IPS-18a (cell line): ENCODE measurements at regions not wholly inside any gene's neighbourhood (a gene's known extent, or its start where the extent isn't known, plus 50 kb on each side); places are given as distances from the start of the nearest gene placed in this dataset.

Experiments
- H3K27ac ChIP-seq: one replicate; pipeline ENCODE4 v1.5.1; 2013; ENCODE audit warnings: low read length
- H3K27me3 ChIP-seq: one replicate; pipeline ENCODE4 v1.6.1; 2013; ENCODE audit warnings: mild to moderate bottlenecking, low read length; ENCODE audit not compliant: control insufficient read depth, insufficient read depth
- H3K36me3 ChIP-seq: one replicate; pipeline ENCODE4 v1.6.1; 2013; ENCODE audit warnings: low read depth, low read length; ENCODE audit not compliant: control insufficient read depth
- H3K4me1 ChIP-seq: one replicate; pipeline ENCODE4 v1.6.1; 2013; ENCODE audit warnings: low read depth, low read length; ENCODE audit not compliant: control insufficient read depth
- H3K4me3 ChIP-seq: one replicate; pipeline ENCODE4 v1.5.1; 2013; ENCODE audit warnings: low read length
- H3K9ac ChIP-seq: one replicate; pipeline ENCODE4 v1.6.1; 2013; ENCODE audit warnings: mild to moderate bottlenecking, low read length, moderate library complexity
- H3K9me3 ChIP-seq: one replicate; pipeline ENCODE4 v1.6.1; 2013; ENCODE audit warnings: low read depth, low read length; ENCODE audit not compliant: control insufficient read depth

- Histone ChIP-seq H3K9ac (no peak overlapping the region), H3K4me1 (no peaks in the 10 kb centered on the region)
These were observed 1129.4 kb downstream of the TSN start for GRCh38 chr2:122884889-122885288.

GRCh38 chr2:122885436-122885835, 1130.0 kb downstream of the TSN start:
- no peaks in the 10 kb centered on the region for H3K36me3 ChIP-seq
- H3K4me3 ChIP-seq: no peak overlapping the region
- H3K4me1 ChIP-seq: no peaks in the 10 kb centered on the region
- H3K9ac ChIP-seq: no peak overlapping the region
- H3K27me3 ChIP-seq: no peaks in the 10 kb centered on the region
- no peak overlapping the region for H3K27ac ChIP-seq
- H3K9me3 ChIP-seq: no peaks in the 10 kb centered on the region

More at GRCh38 chr2:122884889-122885288, 1129.4 kb downstream of the TSN start:
- Histone ChIP-seq H3K36me3 (no peaks in the 10 kb centered on the region), H3K27ac (no peak overlapping the region), H3K4me3 (no peak overlapping the region), H3K9me3 (no peaks in the 10 kb centered on the region), H3K27me3 (no peaks in the 10 kb centered on the region)

GRCh38 chr2:122886479-122887145, 1131.2 kb downstream of the TSN start:
- Histone ChIP-seq H3K4me1 (no peaks in the 10 kb centered on the region), H3K4me3 (no peak overlapping the region), H3K9me3 (no peaks in the 10 kb centered on the region), H3K27me3 (no peaks in the 10 kb centered on the region), H3K27ac (no peak overlapping the region), H3K9ac (no peak overlapping the region), H3K36me3 (no peaks in the 10 kb centered on the region)

GRCh38 chr2:122899614-122900013, 1125.5 kb upstream of the CNTNAP5 start:
- no peak overlapping the region for H3K27ac ChIP-seq
- H3K4me3 ChIP-seq: no peak overlapping the region
- no peaks in the 10 kb centered on the region for H3K4me1 ChIP-seq
- no peaks in the 10 kb centered on the region for H3K27me3 ChIP-seq
- H3K9ac ChIP-seq: no peak overlapping the region
- no peaks in the 10 kb centered on the region for H3K9me3 ChIP-seq
- no peaks in the 10 kb centered on the region for H3K36me3 ChIP-seq

- H3K9ac ChIP-seq: no peak overlapping the region
- no peaks in the 10 kb centered on the region for H3K27me3 ChIP-seq
- H3K27ac ChIP-seq: no peak overlapping the region
- no peaks in the 10 kb centered on the region for H3K36me3 ChIP-seq
- no peaks in the 10 kb centered on the region for H3K9me3 ChIP-seq
- H3K4me3 ChIP-seq: no peak overlapping the region
- H3K4me1 ChIP-seq: no peaks in the 10 kb centered on the region
These were observed 1119.7 kb upstream of the CNTNAP5 start for GRCh38 chr2:122905431-122905830.

GRCh38 chr2:122908159-122908558, 1116.9 kb upstream of the CNTNAP5 start:
- Histone ChIP-seq H3K27me3 (no peaks in the 10 kb centered on the region), H3K9ac (no peak overlapping the region), H3K9me3 (no peaks in the 10 kb centered on the region), H3K4me3 (no peak overlapping the region), H3K27ac (no peak overlapping the region), H3K4me1 (no peaks in the 10 kb centered on the region), H3K36me3 (no peaks in the 10 kb centered on the region)

- H3K4me3 ChIP-seq: no peak overlapping the region
- no peaks in the 10 kb centered on the region for H3K9me3 ChIP-seq
- H3K36me3 ChIP-seq: no peaks in the 10 kb centered on the region
- H3K9ac ChIP-seq: no peak overlapping the region
- H3K27ac ChIP-seq: peak overlapping the region; percentile 27
- H3K4me1 ChIP-seq: peaks cover 36% of the 10 kb centered on the region
- no peaks in the 10 kb centered on the region for H3K27me3 ChIP-seq
These were observed 1097.9 kb upstream of the CNTNAP5 start for GRCh38 chr2:122927197-122927596.

GRCh38 chr2:122927710-122928557, 1097.2 kb upstream of the CNTNAP5 start:
- Histone ChIP-seq H3K36me3 (no peaks in the 10 kb centered on the region), H3K9me3 (no peaks in the 10 kb centered on the region), H3K4me3 (no peak overlapping the region), H3K4me1 (peaks cover 36% of the 10 kb centered on the region), H3K27me3 (no peaks in the 10 kb centered on the region), H3K27ac (no peak overlapping the region), H3K9ac (no peak overlapping the region)

- Histone ChIP-seq H3K9ac (no peak overlapping the region), H3K4me1 (peaks cover 36% of the 10 kb centered on the region), H3K27ac (no peak overlapping the region), H3K36me3 (no peaks in the 10 kb centered on the region), H3K9me3 (no peaks in the 10 kb centered on the region), H3K27me3 (no peaks in the 10 kb centered on the region), H3K4me3 (no peak overlapping the region)
These were observed 1095.7 kb upstream of the CNTNAP5 start for GRCh38 chr2:122929347-122929746.

- H3K36me3 ChIP-seq: no peaks in the 10 kb centered on the region
- H3K9ac ChIP-seq: no peak overlapping the region
- no peaks in the 10 kb centered on the region for H3K27me3 ChIP-seq
- no peaks in the 10 kb centered on the region for H3K9me3 ChIP-seq
- no peak overlapping the region for H3K27ac ChIP-seq
- H3K4me1 ChIP-seq: no peaks in the 10 kb centered on the region
- no peak overlapping the region for H3K4me3 ChIP-seq
These were observed 1089.6 kb upstream of the CNTNAP5 start for GRCh38 chr2:122935506-122935905.

GRCh38 chr2:122939796-122940195, 1085.3 kb upstream of the CNTNAP5 start:
- no peak overlapping the region for H3K9ac ChIP-seq
- no peak overlapping the region for H3K27ac ChIP-seq
- H3K27me3 ChIP-seq: no peaks in the 10 kb centered on the region
- no peaks in the 10 kb centered on the region for H3K9me3 ChIP-seq
- H3K36me3 ChIP-seq: no peaks in the 10 kb centered on the region
- H3K4me1 ChIP-seq: no peaks in the 10 kb centered on the region
- no peak overlapping the region for H3K4me3 ChIP-seq

GRCh38 chr2:122949523-122949922, 1075.6 kb upstream of the CNTNAP5 start:
- Histone ChIP-seq H3K27ac (no peak overlapping the region), H3K9me3 (no peaks in the 10 kb centered on the region), H3K4me3 (no peak overlapping the region), H3K4me1 (no peaks in the 10 kb centered on the region), H3K36me3 (no peaks in the 10 kb centered on the region), H3K27me3 (no peaks in the 10 kb centered on the region), H3K9ac (no peak overlapping the region)
